ENCODE measurements at regions not wholly inside any gene's neighbourhood (a gene's known extent, or its start where the extent isn't known, plus 50 kb on each side); places are given as distances from the start of the nearest gene placed in this dataset.
A peak's percentile ranks its signal among the peaks of the same experiment; 100 is the strongest.
"Not testable (repeated sequence)": the region's sequence is repeated elsewhere in the genome, so short reads cannot be mapped to it uniquely, and the experiment has no call there.

DNA sequence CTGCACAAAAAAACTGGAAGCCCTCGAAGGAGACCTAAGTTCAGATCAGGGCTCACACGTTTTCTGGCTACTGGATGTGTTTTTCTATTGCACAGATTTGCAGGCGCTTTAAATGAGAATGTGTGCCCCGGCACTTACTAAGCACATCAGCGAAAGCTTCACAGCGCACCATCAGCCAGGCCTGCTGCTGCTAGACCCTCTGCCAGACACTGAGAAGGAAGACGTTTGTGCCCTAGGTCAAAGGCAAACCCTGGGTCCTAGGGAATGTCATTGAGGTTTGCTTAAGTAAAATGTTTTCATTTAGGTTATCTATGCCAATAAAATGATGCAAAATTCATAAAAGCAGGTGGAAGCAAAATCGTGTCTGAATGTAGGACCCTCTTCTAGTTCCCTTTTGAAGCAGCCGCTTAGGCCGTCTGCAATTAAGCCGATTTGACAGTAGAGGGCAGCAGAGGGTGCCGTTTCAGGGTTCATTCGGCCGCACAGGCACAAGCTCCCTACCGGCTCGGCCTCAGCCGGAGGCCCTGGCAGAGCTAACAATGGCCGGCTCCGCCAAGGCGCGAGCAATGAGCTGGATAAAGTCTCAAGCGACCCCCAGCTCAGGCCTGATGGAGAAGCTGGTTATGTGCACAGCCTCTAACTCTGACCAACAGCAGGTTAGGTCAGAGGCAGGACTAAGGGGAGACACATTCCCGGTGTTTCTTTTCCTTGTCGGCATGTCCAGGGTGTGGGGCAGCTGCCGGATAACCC is 107.2 kb upstream of the FOXA2 start:
- DNase-seq (ENCODE audit: low read depth), result peak; percentile 61

DNA sequence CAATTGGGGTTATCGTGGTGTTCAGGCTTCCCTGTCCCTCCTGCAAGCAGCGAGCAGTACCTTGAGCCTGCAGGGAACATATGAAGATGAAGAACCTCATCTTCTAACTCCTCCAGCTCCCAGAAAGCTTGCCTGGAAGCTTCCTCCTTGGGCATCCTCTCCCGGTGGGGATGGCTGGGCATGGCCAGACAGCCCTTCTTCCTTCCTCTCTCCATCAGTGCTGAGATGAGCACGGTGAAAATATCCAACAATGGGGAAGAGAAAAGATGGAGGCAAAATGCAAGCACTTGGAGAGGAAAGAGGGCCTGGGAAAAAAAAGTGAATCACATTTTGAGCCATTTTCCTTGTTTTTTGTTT is 107.7 kb upstream of the FOXA2 start:
- DNase-seq (ENCODE audit: low read depth), result no peak

DNA sequence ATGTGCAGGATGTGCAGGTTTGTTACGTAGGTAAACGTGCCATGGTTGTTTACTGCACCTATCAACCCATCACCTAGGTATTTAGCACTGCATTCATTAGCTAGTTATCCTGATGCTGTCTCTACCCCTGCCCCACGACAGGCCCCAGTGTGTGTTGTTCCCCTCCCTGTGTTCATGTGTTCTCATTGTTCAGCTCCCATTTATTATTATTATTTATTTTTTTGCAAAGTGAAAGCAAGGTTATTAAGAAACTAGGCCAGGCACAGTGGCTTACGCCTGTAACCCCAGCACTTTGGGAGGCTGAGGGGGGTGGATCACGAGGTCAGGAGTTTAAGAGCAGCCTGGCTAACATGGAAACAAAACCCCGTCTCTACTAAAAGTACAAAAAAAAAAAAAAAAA is 108.2 kb upstream of the FOXA2 start:
- DNase-seq (ENCODE audit: low read depth), result not testable (repeated sequence)

DNA sequence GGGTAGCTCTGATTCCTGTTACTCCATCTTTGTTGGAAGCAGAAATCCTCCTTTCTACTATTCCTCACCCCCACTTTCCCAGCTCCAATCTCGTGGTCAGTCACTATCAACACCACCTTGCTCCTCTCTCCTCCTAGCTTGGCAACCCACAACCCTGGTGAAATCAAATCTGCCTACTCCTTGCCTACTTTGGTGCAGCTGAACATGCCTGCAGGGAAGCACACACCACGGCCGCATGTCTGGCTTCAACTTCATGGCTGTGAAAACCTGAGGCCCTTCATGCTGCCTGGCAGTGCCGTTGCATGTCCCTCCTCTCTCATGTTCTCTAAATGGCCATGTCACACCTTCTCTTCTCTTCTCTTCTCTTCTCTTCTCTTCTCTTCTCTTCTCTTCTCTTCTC is 112.4 kb upstream of the FOXA2 start:
- no peak for DNase-seq (ENCODE audit: low read depth)

DNA sequence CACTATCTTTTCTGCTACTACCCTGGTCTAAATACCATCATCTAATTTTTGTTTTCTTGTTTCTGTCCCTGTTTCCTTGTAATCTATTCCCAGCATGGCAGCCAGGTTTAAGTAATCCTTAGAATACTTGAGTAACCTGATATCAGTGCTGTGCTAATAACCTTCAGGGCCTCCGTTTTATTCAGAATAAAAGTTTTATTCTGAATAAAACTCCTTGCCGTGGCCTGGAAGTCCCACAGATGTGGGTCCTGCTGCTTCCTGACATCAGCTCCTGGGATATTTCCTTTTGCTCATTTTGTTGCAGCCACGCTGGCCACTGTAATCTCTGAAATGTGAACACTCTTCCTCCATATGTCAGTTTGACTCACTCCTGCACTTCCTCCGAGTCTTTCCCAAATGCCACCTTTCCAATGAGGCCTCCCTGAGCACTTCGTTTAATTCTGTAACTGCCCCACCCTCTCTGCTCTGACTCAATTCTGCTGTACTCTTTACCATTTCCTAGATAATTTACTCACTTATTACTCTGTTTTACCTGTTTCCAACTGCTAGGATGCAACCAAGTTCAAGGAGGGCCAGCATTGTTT is 114.0 kb upstream of the FOXA2 start:
- DNase-seq (ENCODE audit: low read depth), result no peak

DNA sequence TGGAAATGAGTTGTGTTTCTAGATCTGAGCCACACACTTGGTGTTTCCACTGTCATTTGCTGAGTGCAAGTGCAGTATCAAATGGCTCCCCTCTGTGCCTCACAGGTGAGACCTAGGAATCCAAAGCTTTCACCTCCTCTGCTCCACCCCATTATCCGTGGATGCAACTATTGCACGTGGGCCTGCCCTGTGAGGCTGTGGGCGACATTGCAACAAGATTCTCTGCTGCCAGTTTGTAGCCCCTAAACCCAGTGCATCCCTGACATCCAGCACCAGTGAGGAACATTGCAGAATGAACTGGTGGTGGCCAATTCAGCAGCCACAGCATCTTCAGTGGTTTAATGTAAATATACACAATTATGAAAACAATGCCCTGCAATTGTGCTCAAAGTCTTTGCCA is 115.0 kb upstream of the FOXA2 start:
- DNase-seq (ENCODE audit: low read depth), result no peak

DNA sequence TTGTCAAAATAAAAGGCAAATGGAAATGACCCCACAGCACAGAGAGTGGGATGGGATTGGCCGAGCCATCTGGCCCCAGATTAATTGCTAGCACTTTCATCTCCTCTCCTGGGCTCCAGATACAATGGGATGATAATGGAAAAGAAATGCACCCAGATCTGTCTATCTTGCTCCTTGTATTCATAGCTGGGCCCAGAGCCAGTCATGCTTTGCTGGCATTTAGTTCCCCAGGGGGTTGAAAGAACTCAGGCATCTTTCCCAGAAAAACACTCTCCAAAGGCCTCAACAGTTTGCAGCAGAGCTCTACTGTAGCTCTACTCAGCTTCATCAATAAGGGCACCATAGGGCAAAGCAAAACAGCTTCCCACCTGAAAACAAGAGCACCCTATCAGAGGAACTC is 116.0 kb upstream of the FOXA2 start:
- DNase-seq (ENCODE audit: low read depth), result no peak

DNA sequence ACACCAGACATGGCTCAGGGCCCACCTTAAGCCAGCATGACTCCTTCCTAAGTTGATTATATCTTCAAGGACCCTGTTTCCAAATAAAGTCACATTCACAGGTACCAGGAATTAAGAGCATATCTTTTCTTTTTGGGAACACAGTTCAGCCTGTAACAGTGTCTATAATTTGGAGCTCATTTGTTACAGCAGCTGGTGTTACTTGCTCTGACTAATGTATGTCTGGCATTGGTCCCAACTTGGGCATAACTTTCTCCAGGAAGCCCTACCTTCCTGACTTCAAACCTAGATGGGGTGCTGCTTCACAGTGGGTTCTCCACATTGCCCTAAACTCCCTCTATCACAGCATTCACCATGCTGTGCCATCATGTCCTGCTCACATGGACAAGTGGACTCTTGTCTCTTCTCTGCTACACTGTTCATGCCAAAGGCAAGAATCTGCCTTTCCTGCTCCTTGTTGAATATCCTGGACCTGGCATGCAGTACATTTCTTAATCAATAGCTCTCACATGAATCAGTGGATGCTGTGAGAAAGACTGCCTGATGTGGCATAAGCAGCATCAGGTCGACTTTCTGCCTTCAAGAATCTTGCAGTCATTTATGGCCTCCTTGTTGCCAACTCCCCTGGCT is 117.4 kb upstream of the FOXA2 start:
- no peak for DNase-seq (ENCODE audit: low read depth)

DNA sequence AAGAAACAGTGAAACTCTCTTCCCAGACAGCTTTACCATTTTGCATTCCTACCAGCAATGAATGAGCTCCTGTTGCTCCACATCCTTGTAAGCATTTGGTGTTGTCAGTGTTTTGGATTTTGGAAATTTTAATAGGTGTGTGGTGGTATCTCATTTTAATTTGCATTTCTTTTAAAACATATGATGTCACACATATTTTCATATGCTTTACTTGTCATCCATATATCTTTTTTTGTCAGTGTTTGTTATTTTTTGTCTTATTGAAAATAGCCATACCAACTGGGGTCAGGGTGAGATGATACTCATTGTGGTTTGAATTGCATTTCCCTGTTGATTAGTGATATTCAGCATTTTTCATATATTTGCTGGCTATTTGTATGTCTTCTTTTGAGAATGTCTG is 119.5 kb upstream of the FOXA2 start:
- no peak for DNase-seq (ENCODE audit: low read depth)

DNA sequence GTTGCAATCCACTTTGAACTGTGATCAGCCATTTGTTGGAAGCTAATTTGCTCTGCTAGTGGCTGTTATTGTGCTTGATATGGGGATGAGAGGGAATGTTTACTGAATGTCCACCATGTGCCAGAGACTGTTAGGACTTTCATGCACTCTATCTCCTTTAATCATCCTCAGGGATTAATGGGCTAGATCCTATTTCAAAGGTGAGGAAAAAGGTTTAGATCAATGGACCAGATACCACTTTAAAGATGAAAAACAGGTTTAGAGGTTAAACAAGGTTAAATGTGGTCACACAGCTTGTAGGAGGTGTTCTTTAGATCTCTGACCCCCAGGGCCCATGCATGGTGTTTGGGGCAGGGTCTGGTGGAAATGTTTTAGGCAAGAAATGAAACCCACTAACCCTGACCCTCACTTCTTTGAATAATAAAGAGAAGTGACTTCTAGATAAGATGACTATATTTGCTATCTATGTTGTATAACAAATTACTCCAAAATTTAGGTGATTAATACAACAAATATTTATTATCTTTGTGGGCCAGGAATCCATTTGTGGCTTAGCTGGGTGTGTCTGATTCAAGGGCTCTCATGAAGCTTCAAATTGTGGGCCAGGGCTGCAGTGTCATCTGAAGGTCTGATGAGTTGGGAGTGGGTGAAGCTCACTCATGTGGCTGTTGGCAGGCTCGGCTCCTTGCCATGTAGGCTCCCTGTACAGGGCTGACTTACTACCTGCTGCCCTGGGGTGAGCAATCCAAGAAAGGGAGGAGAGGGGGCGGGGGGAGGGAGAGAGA is 127.8 kb upstream of the FOXA2 start:
- no peak for DNase-seq (ENCODE audit: low read depth)

DNA sequence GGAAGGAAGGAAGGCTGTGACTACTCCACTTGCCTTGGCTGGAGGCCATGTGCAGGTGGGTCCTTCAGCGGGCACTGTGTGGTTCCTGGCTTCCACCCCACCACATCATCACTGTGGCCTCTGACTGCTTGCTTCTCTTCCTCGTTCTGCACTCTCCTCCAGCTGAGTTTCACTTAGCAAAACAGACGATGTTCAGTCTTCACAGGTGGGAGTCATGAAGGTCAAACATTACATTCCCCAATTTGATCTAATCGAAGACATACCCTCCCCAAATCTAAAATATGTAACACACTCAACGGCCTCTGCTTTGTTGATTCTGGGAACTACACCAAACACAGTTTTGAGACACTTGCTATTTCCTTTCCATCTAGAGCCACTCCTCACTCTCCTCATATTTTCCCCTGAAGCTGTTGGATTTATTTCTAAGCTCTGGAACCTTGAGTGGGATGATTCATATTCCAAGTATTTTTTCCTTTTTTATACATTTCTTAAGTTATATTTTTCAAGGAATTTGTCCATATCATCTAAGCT is 132.5 kb upstream of the FOXA2 start:
- peak; percentile 84 for DNase-seq (ENCODE audit: low read depth)

DNA sequence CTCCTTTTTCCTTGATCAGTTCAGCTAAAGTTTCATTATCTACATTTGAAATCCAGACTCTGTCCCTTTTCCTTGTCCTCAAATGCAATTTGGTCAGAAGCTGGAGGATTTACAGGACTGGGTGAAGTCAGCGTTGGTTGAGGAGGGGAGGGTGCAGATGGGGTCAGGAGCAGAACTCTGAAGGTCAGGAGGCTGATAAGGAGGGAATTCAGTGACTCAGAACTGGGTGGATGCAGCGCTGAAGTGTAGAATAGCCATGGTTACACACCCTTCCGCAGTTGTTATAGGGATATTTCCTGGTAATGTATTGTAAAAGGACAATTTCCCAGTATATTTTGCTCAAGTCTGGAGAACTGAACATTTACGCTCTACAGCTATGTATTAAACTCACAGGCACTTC is 133.1 kb upstream of the FOXA2 start:
- DNase-seq (ENCODE audit: low read depth), result no peak

DNA sequence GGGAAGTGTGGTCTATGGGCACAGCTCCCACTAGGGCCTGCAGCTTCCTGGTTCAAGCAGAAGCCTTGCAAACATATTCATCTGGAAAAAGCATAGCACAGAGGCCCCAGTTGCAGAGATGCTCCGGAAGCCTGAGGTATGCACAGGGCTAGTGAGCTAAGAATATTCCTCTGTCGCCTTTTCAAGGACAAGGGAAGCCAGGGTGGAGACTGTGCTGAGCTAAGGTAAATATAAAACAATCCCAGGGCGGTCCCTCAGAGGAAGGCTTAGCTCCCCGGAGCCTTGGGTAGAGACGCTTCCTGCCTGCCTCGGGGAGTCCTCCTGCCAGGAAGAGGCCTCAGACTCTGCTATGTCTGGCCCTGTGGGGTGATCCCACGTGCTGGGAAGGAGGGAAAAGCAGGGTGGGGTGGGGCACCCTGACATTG is 134.8 kb upstream of the FOXA2 start:
- DNase-seq (ENCODE audit: low read depth), result no peak

DNA sequence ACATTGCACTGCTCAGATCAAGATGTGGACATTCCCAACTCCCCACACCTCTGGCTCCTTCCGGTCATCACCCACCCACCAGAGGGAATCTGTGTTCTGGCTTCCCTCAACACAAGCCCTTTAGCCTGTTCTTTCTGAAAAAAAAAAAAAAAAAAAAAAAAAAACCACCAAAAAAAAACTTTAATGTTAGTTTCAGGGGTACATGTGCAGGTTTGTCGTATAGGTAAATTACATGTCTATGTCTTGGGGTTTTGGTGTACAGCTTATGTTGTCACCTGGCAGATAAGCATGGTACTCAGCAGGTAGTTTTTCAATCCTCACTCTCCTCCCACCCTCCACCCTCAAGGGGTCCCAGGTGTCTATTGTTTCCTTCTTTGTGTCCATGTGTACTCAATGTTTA is 135.8 kb upstream of the FOXA2 start:
- DNase-seq (ENCODE audit: low read depth), result no peak

DNA sequence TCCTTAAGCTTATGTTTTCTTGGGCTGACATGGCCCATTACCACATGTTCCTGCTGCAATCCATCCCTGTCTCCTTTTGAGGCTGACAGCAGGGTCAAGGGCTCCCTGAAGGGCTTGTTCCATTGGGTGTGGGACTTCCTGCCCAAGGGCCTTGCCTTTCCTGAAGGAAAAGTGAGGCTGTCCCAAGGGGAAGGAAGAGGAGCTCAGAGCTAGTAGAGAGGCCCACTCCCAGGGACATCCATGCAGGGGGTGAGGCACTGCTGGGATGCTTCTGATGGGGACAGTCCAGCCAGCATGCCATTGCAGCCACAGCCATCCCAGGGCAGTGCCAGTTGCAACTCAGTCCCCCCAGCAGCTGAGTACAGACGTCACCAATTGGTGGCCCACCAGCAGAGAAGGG is 138.4 kb upstream of the FOXA2 start:
- DNase-seq (ENCODE audit: low read depth), result no peak

DNA sequence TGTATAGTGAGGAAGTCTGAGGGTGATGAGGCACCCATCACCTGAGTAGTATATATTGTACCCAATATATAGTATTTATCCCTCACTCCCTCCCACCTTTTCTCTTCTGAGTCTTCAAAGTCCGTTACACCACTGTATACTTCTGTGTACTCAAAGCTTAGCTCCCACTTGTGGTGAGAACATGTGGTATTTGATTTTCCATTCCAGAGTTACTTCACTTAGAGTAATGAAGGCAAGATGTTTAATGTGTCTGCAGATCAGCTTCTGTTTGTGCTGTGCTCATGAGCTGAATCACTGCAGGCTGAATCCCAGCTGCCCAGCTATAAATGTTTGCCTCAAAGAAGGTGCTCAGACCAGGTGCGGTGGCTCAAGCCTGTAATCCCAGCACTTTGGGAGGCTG is 139.3 kb upstream of the FOXA2 start:
- DNase-seq (ENCODE audit: low read depth), result no peak

DNA sequence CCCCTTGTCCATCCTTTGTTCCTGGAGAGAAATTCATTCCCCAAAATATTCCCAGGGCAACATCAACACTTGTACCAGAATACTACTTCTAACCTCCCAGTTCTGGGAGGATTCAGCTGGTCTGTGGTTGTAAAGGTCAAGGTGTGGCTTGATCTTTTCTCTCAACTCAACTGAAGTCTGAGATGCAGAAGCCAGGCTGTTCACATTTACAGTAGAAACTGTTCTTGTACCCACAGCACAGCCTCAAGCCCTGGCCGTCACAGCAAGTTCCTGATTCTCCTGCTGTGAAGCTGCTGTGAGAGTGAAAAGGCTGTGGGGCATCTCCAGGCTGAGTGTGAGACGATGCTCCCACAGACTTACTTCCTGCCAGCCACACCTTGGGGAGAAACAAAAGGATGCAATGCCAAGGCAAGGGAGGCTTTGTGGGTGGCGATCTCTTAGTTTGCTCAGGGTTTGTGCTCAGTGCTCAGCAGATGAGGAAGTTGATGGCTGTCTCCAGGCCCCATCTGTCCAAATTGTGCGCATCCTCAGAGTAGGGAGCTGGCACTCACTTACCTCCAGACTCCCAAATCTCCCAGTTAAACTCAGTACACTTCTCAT is 143.9 kb upstream of the FOXA2 start:
- no peak for DNase-seq (ENCODE audit: low read depth)

DNA sequence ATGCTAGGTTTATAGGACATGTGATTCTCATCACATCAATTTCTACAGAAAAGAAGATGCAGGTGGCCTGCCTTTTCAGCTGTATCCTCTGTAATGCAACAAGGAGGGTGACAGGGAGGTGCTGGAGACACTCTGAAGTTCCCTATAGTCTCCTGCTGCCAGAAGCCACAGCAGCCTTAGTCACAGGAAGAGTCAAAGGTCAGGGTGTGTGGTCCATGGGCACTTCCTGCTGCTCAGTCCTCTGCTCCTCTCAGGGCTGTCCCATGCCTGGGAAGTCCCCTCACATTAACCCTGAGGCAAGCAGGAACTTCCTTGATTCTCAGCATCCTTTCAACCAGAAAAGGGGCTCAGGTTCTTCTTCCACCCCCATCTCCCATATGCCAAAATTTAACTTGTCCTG is 144.8 kb upstream of the FOXA2 start:
- DNase-seq (ENCODE audit: low read depth), result peak; percentile 43

DNA sequence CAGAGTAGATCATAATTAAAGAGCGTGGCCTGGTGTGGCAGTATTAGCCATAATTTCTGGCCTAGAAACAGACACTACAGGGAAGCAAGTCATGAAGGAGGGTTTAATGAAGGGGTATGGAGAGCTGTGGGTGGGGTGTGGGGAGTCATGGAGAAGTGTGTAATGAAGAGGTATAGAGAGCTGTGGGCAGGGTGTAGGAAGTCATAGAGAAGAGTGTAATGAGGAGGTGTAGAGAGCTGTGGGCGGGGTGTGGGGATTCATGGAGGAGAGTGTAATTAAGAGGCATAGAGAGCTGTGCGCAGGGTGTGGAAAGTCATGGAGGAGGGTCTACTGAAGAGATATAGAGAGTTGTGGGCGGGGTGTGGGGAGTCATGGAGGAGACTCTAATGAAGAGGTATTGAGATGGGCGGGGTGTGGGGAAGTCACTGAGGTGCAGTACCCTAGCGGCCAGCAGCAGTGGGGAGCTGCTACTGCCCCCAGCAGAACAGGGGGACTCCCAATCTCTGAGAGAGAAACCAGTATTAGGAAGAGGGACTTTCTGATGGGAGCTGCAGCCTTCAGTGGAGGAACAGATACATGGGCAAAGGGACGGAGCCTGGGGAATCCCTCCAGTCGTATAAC is 145.4 kb upstream of the FOXA2 start:
- no peak for DNase-seq (ENCODE audit: low read depth)

DNA sequence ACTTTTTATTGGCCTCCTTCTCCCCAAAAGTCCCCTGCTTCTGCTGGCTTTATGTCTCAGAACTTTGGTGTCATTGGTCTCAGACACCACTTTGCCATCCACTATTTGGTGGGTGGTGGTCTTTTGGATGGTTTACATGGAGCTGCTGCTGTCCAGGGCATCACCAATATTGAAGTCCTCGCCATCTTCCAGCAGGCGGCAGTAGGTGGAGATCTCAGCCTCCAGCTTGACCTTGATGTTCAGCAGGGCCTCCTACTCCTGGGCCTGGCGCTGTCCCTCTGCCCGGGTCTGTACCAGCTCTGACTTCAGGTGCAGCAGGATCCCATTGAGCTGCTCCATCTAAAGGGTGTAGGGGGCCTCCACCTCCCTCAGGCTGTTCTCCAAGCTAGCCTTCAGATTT is 148.4 kb upstream of the FOXA2 start:
- DNase-seq (ENCODE audit: low read depth), result no peak

DNA sequence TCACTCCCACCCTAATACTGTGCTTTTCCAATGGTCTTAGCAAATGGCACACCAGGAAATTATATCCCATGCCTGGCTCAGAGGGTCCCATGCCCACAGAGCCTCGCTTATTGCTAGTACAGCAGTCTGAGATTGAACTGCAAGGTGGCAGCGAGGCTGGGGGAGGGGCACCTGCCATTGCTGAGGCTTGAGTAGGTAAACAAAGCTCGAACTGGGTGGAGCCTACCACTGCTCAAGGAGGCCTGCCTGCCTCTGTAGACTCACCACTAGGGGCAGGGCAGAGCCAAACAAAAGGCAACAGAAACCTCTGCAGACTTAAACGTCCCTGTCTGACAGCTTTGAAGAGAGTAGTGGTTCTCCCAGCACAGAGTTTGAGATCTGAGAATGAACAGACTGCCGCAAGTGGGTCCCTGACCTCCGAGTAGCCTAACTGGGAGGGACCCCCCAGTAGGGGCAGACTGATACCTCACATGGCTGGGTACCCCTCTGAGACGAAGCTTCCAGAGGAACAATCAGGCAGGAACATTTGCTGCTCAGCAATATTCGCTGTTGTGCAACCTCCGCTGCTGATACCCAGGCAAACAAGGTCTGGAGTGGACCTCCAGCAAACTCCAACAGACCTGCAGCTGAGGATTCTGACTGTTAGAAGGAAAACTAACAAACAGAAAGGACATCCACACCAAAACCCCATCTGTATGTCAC is 150.7 kb upstream of the FOXA2 start:
- DNase-seq (ENCODE audit: low read depth), result not testable (repeated sequence)

Measured in HS-27A (cell line).